ENCODE measurements at regions not wholly inside any gene's neighbourhood (a gene's known extent, or its start where the extent isn't known, plus 50 kb on each side); places are given as distances from the start of the nearest gene placed in this dataset.

GRCh38 chr1:238112952-238113621, 222.4 kb upstream of the ZP4 start:
- no peak for TF ChIP-seq GABPB1 (CRISPR knock-in tag; IDR thresholded peaks at IDR 0.05)
- TF ChIP-seq CTCF (IDR thresholded peaks at IDR 0.05) = no peak
- no peak for TF ChIP-seq FOXK1 (CRISPR knock-in tag; IDR thresholded peaks at IDR 0.05)
- TF ChIP-seq NR2C2 (CRISPR knock-in tag; IDR thresholded peaks at IDR 0.05) = no peak
- TF ChIP-seq ATF3 (CRISPR knock-in tag; conservative IDR thresholded peaks at IDR 0.05) = no peak
- TF ChIP-seq, protein P1, sequence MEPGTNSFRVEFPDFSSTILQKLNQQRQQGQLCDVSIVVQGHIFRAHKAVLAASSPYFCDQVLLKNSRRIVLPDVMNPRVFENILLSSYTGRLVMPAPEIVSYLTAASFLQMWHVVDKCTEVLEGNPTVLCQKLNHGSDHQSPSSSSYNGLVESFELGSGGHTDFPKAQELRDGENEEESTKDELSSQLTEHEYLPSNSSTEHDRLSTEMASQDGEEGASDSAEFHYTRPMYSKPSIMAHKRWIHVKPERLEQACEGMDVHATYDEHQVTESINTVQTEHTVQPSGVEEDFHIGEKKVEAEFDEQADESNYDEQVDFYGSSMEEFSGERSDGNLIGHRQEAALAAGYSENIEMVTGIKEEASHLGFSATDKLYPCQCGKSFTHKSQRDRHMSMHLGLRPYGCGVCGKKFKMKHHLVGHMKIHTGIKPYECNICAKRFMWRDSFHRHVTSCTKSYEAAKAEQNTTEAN (CRISPR knock-in tag; IDR thresholded peaks at IDR 0.05) = no peak
- TF ChIP-seq SP1 (CRISPR knock-in tag; conservative IDR thresholded peaks at IDR 0.05) = no peak
- TF ChIP-seq, protein P2, sequence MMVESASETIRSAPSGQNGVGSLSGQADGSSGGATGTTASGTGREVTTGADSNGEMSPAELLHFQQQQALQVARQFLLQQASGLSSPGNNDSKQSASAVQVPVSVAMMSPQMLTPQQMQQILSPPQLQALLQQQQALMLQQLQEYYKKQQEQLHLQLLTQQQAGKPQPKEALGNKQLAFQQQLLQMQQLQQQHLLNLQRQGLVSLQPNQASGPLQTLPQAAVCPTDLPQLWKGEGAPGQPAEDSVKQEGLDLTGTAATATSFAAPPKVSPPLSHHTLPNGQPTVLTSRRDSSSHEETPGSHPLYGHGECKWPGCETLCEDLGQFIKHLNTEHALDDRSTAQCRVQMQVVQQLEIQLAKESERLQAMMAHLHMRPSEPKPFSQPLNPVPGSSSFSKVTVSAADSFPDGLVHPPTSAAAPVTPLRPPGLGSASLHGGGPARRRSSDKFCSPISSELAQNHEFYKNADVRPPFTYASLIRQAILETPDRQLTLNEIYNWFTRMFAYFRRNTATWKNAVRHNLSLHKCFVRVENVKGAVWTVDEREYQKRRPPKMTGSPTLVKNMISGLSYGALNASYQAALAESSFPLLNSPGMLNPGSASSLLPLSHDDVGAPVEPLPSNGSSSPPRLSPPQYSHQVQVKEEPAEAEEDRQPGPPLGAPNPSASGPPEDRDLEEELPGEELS (CRISPR knock-in tag; IDR thresholded peaks at IDR 0.05) = no peak
- no peak for TF ChIP-seq PRRX2 (CRISPR knock-in tag; IDR thresholded peaks at IDR 0.05)
- TF ChIP-seq OVOL2 (CRISPR knock-in tag; IDR thresholded peaks at IDR 0.05; ENCODE audit: borderline replicate concordance) = no peak
- TF ChIP-seq ESRRA (CRISPR knock-in tag; IDR thresholded peaks at IDR 0.05; ENCODE audit: borderline replicate concordance) = no peak
- no peak for TF ChIP-seq MAX (CRISPR knock-in tag; IDR thresholded peaks at IDR 0.05)
- no peak for TF ChIP-seq NFYB (CRISPR knock-in tag; conservative IDR thresholded peaks at IDR 0.05; ENCODE audit: low read depth)
- no peak for TF ChIP-seq MYBL2 (CRISPR knock-in tag; IDR thresholded peaks at IDR 0.05)
